HL-60 (cell line): ENCODE measurements at regions not wholly inside any gene's neighbourhood (a gene's known extent, or its start where the extent isn't known, plus 50 kb on each side); places are given as distances from the start of the nearest gene placed in this dataset.

Experiments
- GABPA ChIP-seq: IDR thresholded peaks from 2 replicates; pipeline ENCODE4 v1.6.1; 2012; ENCODE audit warnings: low read depth
- TF ChIP-seq, protein P1 (sequence below): IDR thresholded peaks from one replicate; pipeline ENCODE4 v1.5.1; 2011; ENCODE audit warnings: low read length, control low read depth, inconsistent platforms; ENCODE audit not compliant: insufficient read depth

DNA sequence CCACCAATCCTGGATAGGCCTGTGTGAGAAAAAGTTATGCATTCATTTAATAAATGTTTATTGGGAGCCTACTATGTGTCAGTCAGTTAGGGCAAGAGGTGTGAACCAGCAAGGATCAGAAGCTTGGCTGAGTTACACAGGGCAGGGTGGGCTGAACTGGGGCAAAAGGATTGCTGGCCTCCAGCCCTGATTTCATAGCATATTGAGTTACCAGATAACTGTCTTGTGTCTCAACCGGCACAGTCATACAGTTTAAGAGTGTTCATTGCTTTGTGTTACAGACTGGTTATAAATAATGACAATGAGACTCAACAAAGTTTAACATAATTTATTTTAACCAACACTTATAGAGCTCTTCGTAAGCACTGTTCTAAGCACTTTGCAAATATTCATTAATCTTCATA lies 253.8 kb downstream of the DLEU7 start:
- no peak for TF ChIP-seq GABPA
- TF ChIP-seq, protein P1, sequence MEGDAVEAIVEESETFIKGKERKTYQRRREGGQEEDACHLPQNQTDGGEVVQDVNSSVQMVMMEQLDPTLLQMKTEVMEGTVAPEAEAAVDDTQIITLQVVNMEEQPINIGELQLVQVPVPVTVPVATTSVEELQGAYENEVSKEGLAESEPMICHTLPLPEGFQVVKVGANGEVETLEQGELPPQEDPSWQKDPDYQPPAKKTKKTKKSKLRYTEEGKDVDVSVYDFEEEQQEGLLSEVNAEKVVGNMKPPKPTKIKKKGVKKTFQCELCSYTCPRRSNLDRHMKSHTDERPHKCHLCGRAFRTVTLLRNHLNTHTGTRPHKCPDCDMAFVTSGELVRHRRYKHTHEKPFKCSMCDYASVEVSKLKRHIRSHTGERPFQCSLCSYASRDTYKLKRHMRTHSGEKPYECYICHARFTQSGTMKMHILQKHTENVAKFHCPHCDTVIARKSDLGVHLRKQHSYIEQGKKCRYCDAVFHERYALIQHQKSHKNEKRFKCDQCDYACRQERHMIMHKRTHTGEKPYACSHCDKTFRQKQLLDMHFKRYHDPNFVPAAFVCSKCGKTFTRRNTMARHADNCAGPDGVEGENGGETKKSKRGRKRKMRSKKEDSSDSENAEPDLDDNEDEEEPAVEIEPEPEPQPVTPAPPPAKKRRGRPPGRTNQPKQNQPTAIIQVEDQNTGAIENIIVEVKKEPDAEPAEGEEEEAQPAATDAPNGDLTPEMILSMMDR = no peak
